Panc1 (cell line): ENCODE measurements at regions not wholly inside any gene's neighbourhood (a gene's known extent, or its start where the extent isn't known, plus 50 kb on each side); places are given as distances from the start of the nearest gene placed in this dataset.
A peak's percentile ranks its signal among the peaks of the same experiment; 100 is the strongest.

Source experiments
- ATAC-seq: fragments of 200-7000 bp; cut with Tn5 transposase; 2 replicates; pipeline ENCODE4 v1.9.1; 2020; ENCODE audit warnings: mild to moderate bottlenecking, moderate library complexity
- BruUV-seq: library from RNA; stranded (reverse); fragments of 400-500 nt; replicated peaks from 2 replicates; lab custom pipeline; 2021; lab: Mats Ljungman, UMichigan
- CTCF ChIA-PET: fragments of 300-600 bp; sonication (Branson Sonifier 250); formaldehyde crosslinking; loops from one replicate; lab custom pipeline; 2022; ENCODE audit warnings: antibody characterized with exemption; lab: Charles Lee
- POLR2A ChIA-PET: fragments of 300-600 bp; sonication (Branson Sonifier 250); formaldehyde crosslinking; loops from one replicate; lab custom pipeline; 2022; ENCODE audit warnings: antibody characterized with exemption; lab: Charles Lee
- DNase-seq: peaks from one replicate; pipeline ENCODE4 v3.0.0-alpha.2; 2010; ENCODE audit warnings: low read depth, low spot score
- H3K27ac ChIP-seq: 2 replicates; pipeline ENCODE4 v1.5.1; 2011; ENCODE audit warnings: mild to moderate bottlenecking, low read length, inconsistent platforms
- H3K27me3 ChIP-seq: fragments of 200-500 bp; sonication (Bioruptor generic); 2 replicates; pipeline ENCODE4 v1.6.0; 2014; ENCODE audit warnings: low read length, inconsistent platforms; ENCODE audit not compliant: control insufficient read depth, insufficient read depth
- H3K36me3 ChIP-seq: fragments of 200-500 bp; sonication (Bioruptor generic); 2 replicates; pipeline ENCODE4 v1.5.1; 2014; ENCODE audit warnings: inconsistent platforms, mild to moderate bottlenecking, low read length, moderate library complexity; ENCODE audit not compliant: control insufficient read depth, insufficient read depth
- H3K4me1 ChIP-seq: 2 replicates; pipeline ENCODE4 v1.5.1; 2011; ENCODE audit warnings: inconsistent platforms, mild to moderate bottlenecking, low read length, moderate library complexity; ENCODE audit not compliant: control insufficient read depth, insufficient read depth
- H3K4me3 ChIP-seq, 2 experiments: 2 replicates each; pipeline ENCODE4 v1.5.1; 2011 to 2012; ENCODE audit warnings: low read depth in 2 of 2, low read length in 2 of 2, mild to moderate bottlenecking in 2 of 2, inconsistent platforms in 1 of 2, moderate library complexity in 1 of 2
- H3K9me3 ChIP-seq: fragments of 200-500 bp; sonication (Bioruptor generic); 2 replicates; pipeline ENCODE4 v1.5.1; 2014; ENCODE audit warnings: low read depth, mild to moderate bottlenecking, inconsistent platforms, low read length, moderate library complexity; ENCODE audit not compliant: control insufficient read depth, insufficient read depth
- POLR2AphosphoS5 ChIP-seq: IDR thresholded peaks from 2 replicates; pipeline ENCODE4 v1.6.1; 2012; ENCODE audit warnings: mild to moderate bottlenecking, low read depth, low read length, moderate library complexity
- SIN3A ChIP-seq: IDR thresholded peaks from 2 replicates; pipeline ENCODE4 v1.6.1; 2012; ENCODE audit warnings: low read depth, mild to moderate bottlenecking, low read length, moderate library complexity, borderline replicate concordance; ENCODE audit not compliant: insufficient read depth
- TCF7L2 ChIP-seq: IDR thresholded peaks from 2 replicates; pipeline ENCODE4 v1.6.1; 2011; ENCODE audit warnings: mild to moderate bottlenecking, low read depth, low read length, inconsistent platforms
- in situ Hi-C: cut with HindIII; loops from 2 replicates; pipeline ENCODE4 v1.10.0; 2016; ENCODE audit warnings: low sequenced_read_pairs, low pct_unique_long_range_greater_than_20kb
- intact Hi-C: fragments of 100-400 bp; cut with micrococcal nuclease; formaldehyde crosslinking; loops from one replicate; pipeline ENCODE4 v1.10.0; 2022; ENCODE audit not compliant: unreplicated experiment
- TF ChIP-seq, protein P1 (sequence below), 2 experiments: IDR thresholded peaks; 2 replicates each; pipeline ENCODE4 v1.6.1; 2011 to 2012; ENCODE audit warnings: low read depth in 2 of 2, control low read depth in 1 of 2, low read length in 1 of 2, mild to moderate bottlenecking in 1 of 2, moderate library complexity in 1 of 2; ENCODE audit not compliant: insufficient read depth in 1 of 2
- TF ChIP-seq, protein P2 (sequence below): fragments of 450-650 bp; IDR thresholded peaks from 2 replicates; pipeline ENCODE4 v1.5.1; 2017; ENCODE audit warnings: mild to moderate bottlenecking

DNA sequence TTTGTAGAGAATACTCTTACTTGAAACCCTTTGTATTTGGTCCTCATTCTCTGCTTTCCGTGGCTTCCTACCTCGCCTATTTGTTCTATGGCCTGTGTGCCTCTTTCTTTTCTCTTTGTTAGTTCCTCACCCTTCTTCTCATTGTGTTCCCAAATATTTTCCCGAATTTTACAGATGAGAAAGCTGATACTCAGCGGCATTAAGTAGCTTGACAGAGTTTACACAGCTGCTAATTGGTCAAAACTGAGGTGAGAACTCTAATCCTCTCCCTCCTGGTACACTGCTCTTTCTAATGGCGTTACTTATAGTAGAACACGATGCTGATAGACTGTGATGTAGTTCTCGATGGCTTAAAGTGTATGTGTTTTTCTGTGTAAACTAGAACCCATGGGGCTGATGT lies 80.7 kb upstream of the HDAC9 start:
- no TSS peak for BruUV-seq
- no peak for DNase-seq
- in situ Hi-C loops (no loop called here), intact Hi-C loops (no loop called here)
- Histone ChIP-seq H3K4me3 (no peak overlapping the region), H3K27ac (peak overlapping the region; percentile 60; the same call in 1 of the 2 replicates), H3K4me1 (peaks cover 5% of the 10 kb centered on the region; the same call in 1 of the 2 replicates), H3K9me3 (no peaks in the 10 kb centered on the region), H3K36me3 (no peaks in the 10 kb centered on the region), H3K27me3 (no peaks in the 10 kb centered on the region)
- TF ChIP-seq TCF7L2 (no peak), POLR2AphosphoS5 (no peak)
- TF ChIP-seq, protein P1, sequence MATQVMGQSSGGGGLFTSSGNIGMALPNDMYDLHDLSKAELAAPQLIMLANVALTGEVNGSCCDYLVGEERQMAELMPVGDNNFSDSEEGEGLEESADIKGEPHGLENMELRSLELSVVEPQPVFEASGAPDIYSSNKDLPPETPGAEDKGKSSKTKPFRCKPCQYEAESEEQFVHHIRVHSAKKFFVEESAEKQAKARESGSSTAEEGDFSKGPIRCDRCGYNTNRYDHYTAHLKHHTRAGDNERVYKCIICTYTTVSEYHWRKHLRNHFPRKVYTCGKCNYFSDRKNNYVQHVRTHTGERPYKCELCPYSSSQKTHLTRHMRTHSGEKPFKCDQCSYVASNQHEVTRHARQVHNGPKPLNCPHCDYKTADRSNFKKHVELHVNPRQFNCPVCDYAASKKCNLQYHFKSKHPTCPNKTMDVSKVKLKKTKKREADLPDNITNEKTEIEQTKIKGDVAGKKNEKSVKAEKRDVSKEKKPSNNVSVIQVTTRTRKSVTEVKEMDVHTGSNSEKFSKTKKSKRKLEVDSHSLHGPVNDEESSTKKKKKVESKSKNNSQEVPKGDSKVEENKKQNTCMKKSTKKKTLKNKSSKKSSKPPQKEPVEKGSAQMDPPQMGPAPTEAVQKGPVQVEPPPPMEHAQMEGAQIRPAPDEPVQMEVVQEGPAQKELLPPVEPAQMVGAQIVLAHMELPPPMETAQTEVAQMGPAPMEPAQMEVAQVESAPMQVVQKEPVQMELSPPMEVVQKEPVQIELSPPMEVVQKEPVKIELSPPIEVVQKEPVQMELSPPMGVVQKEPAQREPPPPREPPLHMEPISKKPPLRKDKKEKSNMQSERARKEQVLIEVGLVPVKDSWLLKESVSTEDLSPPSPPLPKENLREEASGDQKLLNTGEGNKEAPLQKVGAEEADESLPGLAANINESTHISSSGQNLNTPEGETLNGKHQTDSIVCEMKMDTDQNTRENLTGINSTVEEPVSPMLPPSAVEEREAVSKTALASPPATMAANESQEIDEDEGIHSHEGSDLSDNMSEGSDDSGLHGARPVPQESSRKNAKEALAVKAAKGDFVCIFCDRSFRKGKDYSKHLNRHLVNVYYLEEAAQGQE (IDR thresholded peaks at IDR 0.05; ENCODE audit: insufficient read depth in 1 of 2, low read depth in 2 of 2, low read length in 1 of 2): no peak
- ChIA-PET POLR2A (no interaction called here), CTCF (no interaction called here)
- ATAC-seq: no peak

DNA sequence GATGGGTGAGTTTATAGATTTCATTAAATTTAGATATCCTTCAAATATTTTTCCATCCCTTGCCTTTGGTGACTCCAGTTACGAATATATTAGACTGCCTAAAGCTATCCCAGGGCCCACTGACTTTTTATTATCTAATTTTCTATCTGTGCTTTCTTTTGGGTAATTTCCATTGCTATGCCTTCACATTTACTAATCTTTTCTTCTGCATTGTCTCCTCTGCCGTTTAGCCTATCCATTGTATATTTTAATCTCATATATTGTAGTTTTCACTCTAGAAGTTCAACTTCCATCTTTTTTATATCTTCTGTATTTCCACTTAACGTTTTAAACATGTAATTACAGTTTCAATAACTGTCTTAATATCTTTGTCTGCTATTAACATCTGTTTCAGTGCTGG lies 78.6 kb upstream of the HDAC9 start:
- H3K4me3 ChIP-seq: no peak overlapping the region
- H3K9me3 ChIP-seq: no peaks in the 10 kb centered on the region
- no peak for ATAC-seq
- H3K27ac ChIP-seq: no peak overlapping the region; the same call in 1 of the 2 replicates
- ChIA-PET CTCF (no interaction called here), POLR2A (no interaction called here)
- in situ Hi-C loops (no loop called here), intact Hi-C loops (no loop called here)
- no peak for DNase-seq
- H3K27me3 ChIP-seq: no peaks in the 10 kb centered on the region
- no TSS peak for BruUV-seq
- H3K4me1 ChIP-seq: peaks cover 15% of the 10 kb centered on the region
- TF ChIP-seq SIN3A: no peak
- TF ChIP-seq, protein P2, sequence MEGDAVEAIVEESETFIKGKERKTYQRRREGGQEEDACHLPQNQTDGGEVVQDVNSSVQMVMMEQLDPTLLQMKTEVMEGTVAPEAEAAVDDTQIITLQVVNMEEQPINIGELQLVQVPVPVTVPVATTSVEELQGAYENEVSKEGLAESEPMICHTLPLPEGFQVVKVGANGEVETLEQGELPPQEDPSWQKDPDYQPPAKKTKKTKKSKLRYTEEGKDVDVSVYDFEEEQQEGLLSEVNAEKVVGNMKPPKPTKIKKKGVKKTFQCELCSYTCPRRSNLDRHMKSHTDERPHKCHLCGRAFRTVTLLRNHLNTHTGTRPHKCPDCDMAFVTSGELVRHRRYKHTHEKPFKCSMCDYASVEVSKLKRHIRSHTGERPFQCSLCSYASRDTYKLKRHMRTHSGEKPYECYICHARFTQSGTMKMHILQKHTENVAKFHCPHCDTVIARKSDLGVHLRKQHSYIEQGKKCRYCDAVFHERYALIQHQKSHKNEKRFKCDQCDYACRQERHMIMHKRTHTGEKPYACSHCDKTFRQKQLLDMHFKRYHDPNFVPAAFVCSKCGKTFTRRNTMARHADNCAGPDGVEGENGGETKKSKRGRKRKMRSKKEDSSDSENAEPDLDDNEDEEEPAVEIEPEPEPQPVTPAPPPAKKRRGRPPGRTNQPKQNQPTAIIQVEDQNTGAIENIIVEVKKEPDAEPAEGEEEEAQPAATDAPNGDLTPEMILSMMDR: no peak
- no peaks in the 10 kb centered on the region for H3K36me3 ChIP-seq

DNA sequence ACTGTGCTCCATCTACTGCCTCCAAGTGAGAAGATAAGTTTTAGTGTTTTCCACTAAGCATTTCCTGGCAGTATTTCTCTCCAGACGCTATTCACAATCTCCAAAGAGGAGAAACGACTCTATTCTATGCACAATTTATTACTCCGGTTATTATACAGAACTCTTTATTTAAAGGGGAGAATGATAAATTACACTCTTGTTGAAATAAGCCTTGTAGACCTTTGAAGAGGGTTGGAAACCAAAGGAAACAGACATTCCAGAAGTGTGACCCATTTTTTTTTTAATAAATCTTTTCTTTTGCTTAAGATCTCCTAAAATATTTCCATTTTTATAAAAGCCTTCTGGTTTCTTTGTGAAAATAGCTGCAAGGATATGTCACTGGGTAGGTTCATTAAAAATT lies 76.1 kb upstream of the HDAC9 start:
- TF ChIP-seq POLR2AphosphoS5 (no peak), SIN3A (no peak), TCF7L2 (no peak)
- TF ChIP-seq, protein P2: no peak
- TF ChIP-seq, protein P1 (IDR thresholded peaks at IDR 0.05; ENCODE audit: insufficient read depth in 1 of 2, low read depth in 2 of 2, low read length in 1 of 2): no peak
- no TSS peak for BruUV-seq
- ChIA-PET CTCF (no interaction called here), POLR2A (interaction anchor here (0.6 to 0.7 kb wide), 2 partner anchors 117 to 197 kb away, joined by 3 to 7 read pairs; no protein-coding TSS in a partner anchor)
- Histone ChIP-seq H3K36me3 (no peaks in the 10 kb centered on the region), H3K27ac (peak overlapping the region; percentile 59; the same call in 1 of the 2 replicates), H3K9me3 (no peaks in the 10 kb centered on the region), H3K4me1 (peaks cover 15% of the 10 kb centered on the region), H3K4me3 (no peak overlapping the region), H3K27me3 (no peaks in the 10 kb centered on the region)
- intact Hi-C loops (no loop called here), in situ Hi-C loops (no loop called here)
- DNase-seq (no peak), ATAC-seq (no peak)
